IMR-90 (cell line): ENCODE measurements at regions not wholly inside any gene's neighbourhood (a gene's known extent, or its start where the extent isn't known, plus 50 kb on each side); places are given as distances from the start of the nearest gene placed in this dataset.
A peak's percentile ranks its signal among the peaks of the same experiment; 100 is the strongest.

Experiments used
- ATAC-seq: fragments of 200-7000 bp; cut with Tn5 transposase; 2 replicates; pipeline ENCODE4 v1.9.1; 2020; ENCODE audit warnings: low read depth, mild to moderate bottlenecking, moderate library complexity
- BruUV-seq: library from RNA; stranded (reverse); fragments of 400-500 nt; replicated peaks from 2 replicates; lab custom pipeline; 2021; lab: Mats Ljungman, UMichigan
- CTCF ChIA-PET: fragments of 300-600 bp; formaldehyde crosslinking; extraction: SDS; loops from one replicate; lab custom pipeline; 2021; ENCODE audit warnings: antibody characterized with exemption; lab: Yijun Ruan, JAX
- POLR2A ChIA-PET: fragments of 300-600 bp; sonication (Branson Sonifier 250); formaldehyde crosslinking; loops from one replicate; lab custom pipeline; 2022; ENCODE audit warnings: antibody characterized with exemption; ENCODE audit not compliant: unreplicated experiment; lab: Charles Lee
- DNase-seq: peaks from one replicate; pipeline ENCODE4 v3.0.0; 2013
- H2AFZ ChIP-seq: replicated peaks from 2 replicates; pipeline ENCODE3; 2013; ENCODE audit warnings: low read length, mild to moderate bottlenecking; ENCODE audit not compliant: poor library complexity
- H2AK5ac ChIP-seq: 2 replicates; pipeline ENCODE4 v1.6.1; 2013; ENCODE audit warnings: low read depth, low read length, inconsistent platforms
- H2AK9ac ChIP-seq: replicated peaks from 2 replicates; pipeline ENCODE3; 2013; ENCODE audit warnings: mild to moderate bottlenecking, low read depth, low read length, moderate library complexity; ENCODE audit not compliant: poor library complexity
- H2BK120ac ChIP-seq: 2 replicates; pipeline ENCODE4 v1.6.1; 2013; ENCODE audit warnings: low read depth, low read length, inconsistent platforms
- H2BK15ac ChIP-seq: 3 replicates; pipeline ENCODE4 v1.6.1; 2013; ENCODE audit warnings: low read depth, low read length, inconsistent platforms
- H2BK20ac ChIP-seq: 2 replicates; pipeline ENCODE4 v1.6.1; 2013; ENCODE audit warnings: low read depth, mild to moderate bottlenecking, inconsistent platforms, low read length, moderate library complexity
- H2BK5ac ChIP-seq: 2 replicates; pipeline ENCODE4 v1.6.1; 2013; ENCODE audit warnings: mild to moderate bottlenecking, low read depth, low read length, inconsistent platforms; ENCODE audit not compliant: poor library complexity, severe bottlenecking
- H3K14ac ChIP-seq: replicated peaks from 2 replicates; pipeline ENCODE4 v1.6.1; 2013; ENCODE audit warnings: low read depth, low read length, inconsistent platforms
- H3K18ac ChIP-seq: 2 replicates; pipeline ENCODE4 v1.6.1; 2013; ENCODE audit warnings: low read depth, low read length, control low read depth
- H3K23ac ChIP-seq: 2 replicates; pipeline ENCODE4 v1.6.1; 2013; ENCODE audit warnings: low read depth, low read length, inconsistent platforms
- H3K27ac ChIP-seq: 2 replicates; pipeline ENCODE4 v1.5.1; 2013; ENCODE audit warnings: mild to moderate bottlenecking, control low read depth, low read length; ENCODE audit not compliant: insufficient read depth
- H3K27me3 ChIP-seq: 2 replicates; pipeline ENCODE4 v1.6.1; 2013; ENCODE audit warnings: low read length; ENCODE audit not compliant: control insufficient read depth, insufficient read depth
- H3K36me3 ChIP-seq: 2 replicates; pipeline ENCODE4 v1.6.1; 2013; ENCODE audit warnings: low read length, mixed read lengths; ENCODE audit not compliant: control insufficient read depth, insufficient read depth
- H3K4ac ChIP-seq: 2 replicates; pipeline ENCODE4 v1.6.1; 2013; ENCODE audit warnings: low read depth, low read length, inconsistent platforms
- H3K4me1 ChIP-seq: 2 replicates; pipeline ENCODE4 v1.6.1; 2013; ENCODE audit warnings: low read length, mixed read lengths; ENCODE audit not compliant: control insufficient read depth, insufficient read depth
- H3K4me2 ChIP-seq: 2 replicates; pipeline ENCODE4 v1.6.1; 2013; ENCODE audit warnings: low read depth, mild to moderate bottlenecking, control low read depth, low read length, moderate library complexity
- H3K4me3 ChIP-seq: 2 replicates; pipeline ENCODE4 v1.5.1; 2013; ENCODE audit warnings: low read depth, mild to moderate bottlenecking, control low read depth, low read length, moderate library complexity; ENCODE audit not compliant: insufficient read depth
- H3K56ac ChIP-seq: 2 replicates; pipeline ENCODE4 v1.6.1; 2013; ENCODE audit warnings: low read length, inconsistent platforms; ENCODE audit not compliant: insufficient read depth; ENCODE audit errors: extremely low read depth
- H3K79me1 ChIP-seq, 2 experiments: 2 replicates each; pipeline ENCODE4 v1.6.1; 2013; ENCODE audit warnings: low read length in 2 of 2, inconsistent platforms in 1 of 2, low read depth in 1 of 2
- H3K9ac ChIP-seq: 2 replicates; pipeline ENCODE4 v1.6.1; 2013; ENCODE audit warnings: low read depth, low read length, control low read depth
- H3K9me1 ChIP-seq: 2 replicates; pipeline ENCODE4 v1.6.1; 2013; ENCODE audit warnings: low read length, inconsistent platforms; ENCODE audit not compliant: insufficient read depth
- H3K9me3 ChIP-seq: 2 replicates; pipeline ENCODE4 v1.6.1; 2013; ENCODE audit warnings: low read length; ENCODE audit not compliant: control insufficient read depth, insufficient read depth
- H4K20me1 ChIP-seq: 2 replicates; pipeline ENCODE4 v1.6.1; 2013; ENCODE audit warnings: low read length, inconsistent platforms; ENCODE audit not compliant: insufficient read depth
- H4K5ac ChIP-seq: 2 replicates; pipeline ENCODE4 v1.6.1; 2013; ENCODE audit warnings: mild to moderate bottlenecking, low read depth, low read length, control low read depth
- H4K8ac ChIP-seq, 2 experiments: 2 replicates each; pipeline ENCODE4 v1.6.1; 2013; ENCODE audit warnings: low read depth in 2 of 2, low read length in 2 of 2, control low read depth in 1 of 2, inconsistent platforms in 1 of 2
- H4K91ac ChIP-seq: 2 replicates; pipeline ENCODE4 v1.6.1; 2013; ENCODE audit warnings: low read depth, low read length, inconsistent platforms; ENCODE audit not compliant: insufficient read depth
- MAFK ChIP-seq: IDR thresholded peaks from 2 replicates; pipeline ENCODE4 v1.6.1; 2012; ENCODE audit warnings: low read depth, low read length, improper control_type of control experiment
- MAZ ChIP-seq: IDR thresholded peaks from 2 replicates; pipeline ENCODE4 v1.6.1; 2012; ENCODE audit warnings: low read depth, mild to moderate bottlenecking, low read length, improper control_type of control experiment, moderate library complexity, borderline replicate concordance
- MXI1 ChIP-seq: IDR thresholded peaks from 2 replicates; pipeline ENCODE4 v1.6.1; 2012; ENCODE audit warnings: low read depth, mild to moderate bottlenecking, low read length, moderate library complexity, borderline replicate concordance
- NFE2L2 ChIP-seq: fragments of 150-350 bp; IDR thresholded peaks from 2 replicates; pipeline ENCODE4 v1.6.1; 2016; ENCODE audit warnings: low read depth, mild to moderate bottlenecking, low read length
- POLR2A ChIP-seq: IDR thresholded peaks from 2 replicates; pipeline ENCODE4 v1.6.1; 2012; ENCODE audit warnings: mild to moderate bottlenecking, low read depth, low read length
- RFX5 ChIP-seq: IDR thresholded peaks from 2 replicates; pipeline ENCODE4 v1.8.0; 2012; ENCODE audit warnings: low read depth, mild to moderate bottlenecking, low read length, moderate library complexity
- SMC3 ChIP-seq: fragments of 150-350 bp; IDR thresholded peaks from 2 replicates; pipeline ENCODE4 v1.6.1; 2016; ENCODE audit warnings: low read depth, mild to moderate bottlenecking, antibody characterized with exemption, low read length, moderate library complexity
- WGBS, 2 experiments: methylation state at CpG; one replicate each; pipeline versions ENCODE4 v1.1.5 to v1.1.7; 2013; ENCODE audit warnings: missing lambda C conversion rate in 2 of 2; ENCODE audit not compliant: insufficient read length in 1 of 2; ENCODE audit errors: extremely low coverage in 2 of 2; 5-methylcytosine and 5-hydroxymethylcytosine counted together
- dilution Hi-C: fragments of 300-500 bp; cut with HindIII; formaldehyde crosslinking; loops from one replicate; pipeline ENCODE4 v1.14.3; 2018; ENCODE audit warnings: low sequenced_read_pairs; ENCODE audit not compliant: unreplicated experiment
- in situ Hi-C: fragments of 300-500 bp; cut with MboI; formaldehyde crosslinking; loops from 3 replicates; pipeline ENCODE4 v1.14.3; 2019; ENCODE audit warnings: low sequenced_read_pairs, inconsistent platforms, mixed read lengths
- intact Hi-C: fragments of 100-400 bp; cut with micrococcal nuclease; formaldehyde crosslinking; loops from 2 replicates; pipeline ENCODE4 v1.10.0; 2022
- TF ChIP-seq, protein P1 (sequence below): fragments of 150-350 bp; IDR thresholded peaks from 2 replicates; pipeline ENCODE4 v1.6.1; 2016; ENCODE audit warnings: low read depth, mild to moderate bottlenecking, low read length, moderate library complexity, borderline replicate concordance
- TF ChIP-seq, protein P2 (sequence below): conservative IDR thresholded peaks from 2 replicates; pipeline ENCODE4 v1.5.1; 2012; ENCODE audit warnings: mild to moderate bottlenecking, low read depth, low read length, improper control_type of control experiment
- TF ChIP-seq, protein P3 (sequence below): fragments of 150-350 bp; IDR thresholded peaks from 2 replicates; pipeline ENCODE4 v1.6.1; 2017; ENCODE audit warnings: mild to moderate bottlenecking, antibody characterized with exemption, low read length, low read depth

DNA sequence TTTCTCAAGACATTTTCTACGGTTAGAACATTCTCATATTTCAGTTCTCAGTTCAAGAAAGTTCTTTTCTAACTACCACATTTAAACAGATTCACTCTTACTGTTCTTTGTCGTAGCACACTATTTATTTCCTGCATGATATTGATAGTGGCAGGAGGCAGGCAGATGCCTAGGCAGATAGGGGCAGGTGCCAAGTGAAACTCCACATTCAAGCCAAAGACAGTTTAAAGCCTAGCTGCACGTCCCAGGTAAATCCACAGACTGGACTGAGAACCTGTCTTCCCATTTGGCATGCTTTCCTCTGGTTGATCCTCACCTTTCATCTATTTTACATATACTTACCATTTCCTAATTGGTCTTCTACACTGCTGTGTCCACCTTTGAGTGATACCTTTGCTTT is 359.3 kb downstream of the TMX3 start:
- H4K91ac ChIP-seq, result no peak overlapping the region
- no peak overlapping the region for H3K27ac ChIP-seq
- dilution Hi-C loops (no loop called here), intact Hi-C loops (no loop called here), in situ Hi-C loops (no loop called here)
- TF ChIP-seq RFX5 (no peak), POLR2A (no peak), MXI1 (no peak), MAFK (no peak), MAZ (no peak), SMC3 (no peak), NFE2L2 (no peak)
- TF ChIP-seq, protein P1, sequence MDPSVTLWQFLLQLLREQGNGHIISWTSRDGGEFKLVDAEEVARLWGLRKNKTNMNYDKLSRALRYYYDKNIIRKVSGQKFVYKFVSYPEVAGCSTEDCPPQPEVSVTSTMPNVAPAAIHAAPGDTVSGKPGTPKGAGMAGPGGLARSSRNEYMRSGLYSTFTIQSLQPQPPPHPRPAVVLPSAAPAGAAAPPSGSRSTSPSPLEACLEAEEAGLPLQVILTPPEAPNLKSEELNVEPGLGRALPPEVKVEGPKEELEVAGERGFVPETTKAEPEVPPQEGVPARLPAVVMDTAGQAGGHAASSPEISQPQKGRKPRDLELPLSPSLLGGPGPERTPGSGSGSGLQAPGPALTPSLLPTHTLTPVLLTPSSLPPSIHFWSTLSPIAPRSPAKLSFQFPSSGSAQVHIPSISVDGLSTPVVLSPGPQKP, result no peak
- TF ChIP-seq, protein P2, sequence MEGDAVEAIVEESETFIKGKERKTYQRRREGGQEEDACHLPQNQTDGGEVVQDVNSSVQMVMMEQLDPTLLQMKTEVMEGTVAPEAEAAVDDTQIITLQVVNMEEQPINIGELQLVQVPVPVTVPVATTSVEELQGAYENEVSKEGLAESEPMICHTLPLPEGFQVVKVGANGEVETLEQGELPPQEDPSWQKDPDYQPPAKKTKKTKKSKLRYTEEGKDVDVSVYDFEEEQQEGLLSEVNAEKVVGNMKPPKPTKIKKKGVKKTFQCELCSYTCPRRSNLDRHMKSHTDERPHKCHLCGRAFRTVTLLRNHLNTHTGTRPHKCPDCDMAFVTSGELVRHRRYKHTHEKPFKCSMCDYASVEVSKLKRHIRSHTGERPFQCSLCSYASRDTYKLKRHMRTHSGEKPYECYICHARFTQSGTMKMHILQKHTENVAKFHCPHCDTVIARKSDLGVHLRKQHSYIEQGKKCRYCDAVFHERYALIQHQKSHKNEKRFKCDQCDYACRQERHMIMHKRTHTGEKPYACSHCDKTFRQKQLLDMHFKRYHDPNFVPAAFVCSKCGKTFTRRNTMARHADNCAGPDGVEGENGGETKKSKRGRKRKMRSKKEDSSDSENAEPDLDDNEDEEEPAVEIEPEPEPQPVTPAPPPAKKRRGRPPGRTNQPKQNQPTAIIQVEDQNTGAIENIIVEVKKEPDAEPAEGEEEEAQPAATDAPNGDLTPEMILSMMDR, result no peak
- TF ChIP-seq, protein P3, sequence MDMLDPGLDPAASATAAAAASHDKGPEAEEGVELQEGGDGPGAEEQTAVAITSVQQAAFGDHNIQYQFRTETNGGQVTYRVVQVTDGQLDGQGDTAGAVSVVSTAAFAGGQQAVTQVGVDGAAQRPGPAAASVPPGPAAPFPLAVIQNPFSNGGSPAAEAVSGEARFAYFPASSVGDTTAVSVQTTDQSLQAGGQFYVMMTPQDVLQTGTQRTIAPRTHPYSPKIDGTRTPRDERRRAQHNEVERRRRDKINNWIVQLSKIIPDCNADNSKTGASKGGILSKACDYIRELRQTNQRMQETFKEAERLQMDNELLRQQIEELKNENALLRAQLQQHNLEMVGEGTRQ, result no peak
- H3K9me3 ChIP-seq, result peaks cover 12% of the 10 kb centered on the region
- no peaks in the 10 kb centered on the region for H4K20me1 ChIP-seq
- H3K14ac ChIP-seq, result 0 out of 2 replicates have a peak overlapping the region, but pooled peaks have one; percentile 20
- no peak overlapping the region for H3K4ac ChIP-seq
- H3K27me3 ChIP-seq, result no peaks in the 10 kb centered on the region
- no peak overlapping the region for H4K8ac ChIP-seq
- H2BK120ac ChIP-seq, result no peak overlapping the region
- no peak overlapping the region for H3K56ac ChIP-seq
- no peak overlapping the region for H3K18ac ChIP-seq
- ATAC-seq, result no peak
- no peaks in the 10 kb centered on the region for H3K36me3 ChIP-seq
- H3K23ac ChIP-seq, result no peak overlapping the region
- H3K9me1 ChIP-seq, result no peaks in the 10 kb centered on the region
- H2BK5ac ChIP-seq, result no peak overlapping the region
- peak overlapping the region; percentile 70 for H2AFZ ChIP-seq
- H3K4me3 ChIP-seq, result no peak overlapping the region
- POLR2A ChIA-PET, result no interaction called here
- no peak overlapping the region for H2BK15ac ChIP-seq
- H3K79me1 ChIP-seq, result no peaks in the 10 kb centered on the region
- WGBS, 2 experiments, result 60% methylated on average over 2 of the region's 3 CpGs; no CpG with 5 or more reads in 1 of the 2 experiments
- H2BK20ac ChIP-seq, result no peak overlapping the region
- H2AK5ac ChIP-seq, result no peak overlapping the region
- H4K5ac ChIP-seq, result no peak overlapping the region
- no peak overlapping the region for H3K4me2 ChIP-seq
- H3K9ac ChIP-seq, result no peak overlapping the region
- H3K4me1 ChIP-seq, result no peaks in the 10 kb centered on the region
- CTCF ChIA-PET, result no interaction called here
- no peak overlapping the region for H2AK9ac ChIP-seq
- no peak for DNase-seq
- no TSS peak for BruUV-seq
